NOMO-1 (cell line): ENCODE measurements at regions not wholly inside any gene's neighbourhood (a gene's known extent, or its start where the extent isn't known, plus 50 kb on each side); places are given as distances from the start of the nearest gene placed in this dataset.
"Not testable (repeated sequence)": the region's sequence is repeated elsewhere in the genome, so short reads cannot be mapped to it uniquely, and the experiment has no call there.

ENCODE experiments used
- DNase-seq, 2 experiments: peaks; one replicate each; lab custom pipeline; 2025; ENCODE audit not compliant: unreplicated experiment in 2 of 2; lab: John Stamatoyannopoulos, UW

DNA sequence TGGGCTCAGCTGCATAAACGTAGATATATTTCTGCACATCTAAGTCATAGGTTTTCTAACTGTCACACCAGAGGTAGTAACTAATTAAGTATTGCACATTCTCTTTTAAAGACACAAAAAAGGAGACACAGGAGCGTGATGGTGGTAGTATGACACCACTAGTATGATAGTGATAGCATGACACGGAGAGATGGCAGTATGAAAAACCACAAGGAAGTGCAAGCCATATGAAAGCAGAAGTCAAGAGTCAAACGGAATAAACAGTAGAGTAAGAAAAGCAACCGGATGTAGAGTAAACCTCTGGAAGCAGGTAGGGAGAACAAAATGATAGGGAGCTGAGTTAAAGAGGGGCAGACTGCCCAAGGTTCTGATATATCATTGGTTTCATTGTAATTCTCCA is 382.2 kb upstream of the INTU start:
- peak; percentile 66 to 96 for DNase-seq

DNA sequence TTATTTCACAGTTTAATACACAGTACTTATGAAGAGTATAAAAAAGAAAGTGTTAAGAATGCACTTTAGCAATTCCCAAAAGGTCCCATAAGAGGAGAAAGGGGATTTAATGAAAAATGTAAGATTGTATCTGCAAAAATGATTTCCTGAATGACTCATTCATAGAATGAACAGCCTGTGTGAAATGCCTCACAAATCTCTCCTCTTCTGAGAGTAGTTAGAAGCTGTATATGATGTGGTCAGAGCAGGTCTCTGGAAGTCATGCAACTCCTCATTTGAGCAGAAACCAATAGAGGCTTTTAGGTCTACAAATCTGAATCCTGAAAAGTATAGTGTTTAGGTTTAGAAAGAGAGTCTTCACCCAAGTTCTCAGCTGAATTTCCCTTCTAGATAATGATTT is 381.3 kb upstream of the INTU start:
- DNase-seq = peak in 1 of 2 experiments; percentile 74

DNA sequence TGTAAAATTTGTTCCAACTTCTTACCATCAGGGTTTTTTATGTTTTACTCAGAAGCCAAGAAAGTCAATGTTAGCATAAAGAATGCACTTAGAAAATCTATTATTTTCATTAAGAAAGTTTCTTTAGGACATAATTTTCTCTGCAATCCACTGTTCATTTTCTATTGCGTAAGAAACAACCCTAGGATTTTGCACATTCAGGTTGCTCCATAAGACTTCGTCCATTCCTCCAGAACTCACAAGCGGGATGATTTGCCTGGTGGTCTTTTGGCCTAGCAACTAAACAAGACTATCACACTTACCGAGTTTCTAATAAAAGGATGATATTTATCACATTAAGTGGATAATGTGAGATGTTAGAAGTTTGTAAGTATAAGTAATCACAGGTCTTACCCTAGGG is 376.3 kb upstream of the INTU start:
- DNase-seq = no peak

DNA sequence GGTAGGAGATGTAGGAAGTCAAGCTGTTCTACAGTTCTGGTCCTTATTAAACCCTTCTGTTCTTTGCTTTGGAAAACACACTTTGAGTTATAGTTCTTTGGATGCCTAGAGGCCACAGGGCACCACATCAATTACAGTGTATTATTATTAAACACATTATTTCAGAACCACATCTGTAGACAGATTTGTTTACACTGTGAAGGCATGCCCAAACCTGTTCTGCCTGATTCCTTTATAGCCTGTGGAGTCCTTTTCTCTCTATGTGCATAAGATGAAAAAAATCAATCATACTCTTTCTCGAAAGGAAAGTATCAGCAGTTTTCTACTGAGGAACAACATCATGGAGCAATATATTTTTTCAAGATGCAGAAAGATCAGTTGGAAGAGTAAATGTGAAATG is 371.3 kb upstream of the INTU start:
- DNase-seq = no peak

DNA sequence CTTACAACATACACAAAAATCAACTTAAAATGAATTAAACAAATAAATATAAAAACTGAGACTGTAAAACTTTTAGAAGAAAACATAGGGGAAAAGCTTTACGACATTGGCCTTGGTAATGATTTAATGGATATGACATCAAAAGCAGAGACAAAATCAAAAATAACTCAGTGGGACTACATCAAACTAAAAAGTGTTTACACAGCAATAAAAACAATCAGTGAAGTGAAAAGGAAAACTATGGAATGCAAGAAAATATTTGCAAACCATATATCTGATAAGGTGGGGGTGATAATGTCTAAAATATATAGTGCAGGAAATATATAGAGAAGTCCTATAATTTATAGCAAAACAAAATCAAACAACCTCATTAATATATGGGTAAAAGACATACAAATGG is 364.4 kb upstream of the INTU start:
- DNase-seq = no peak

DNA sequence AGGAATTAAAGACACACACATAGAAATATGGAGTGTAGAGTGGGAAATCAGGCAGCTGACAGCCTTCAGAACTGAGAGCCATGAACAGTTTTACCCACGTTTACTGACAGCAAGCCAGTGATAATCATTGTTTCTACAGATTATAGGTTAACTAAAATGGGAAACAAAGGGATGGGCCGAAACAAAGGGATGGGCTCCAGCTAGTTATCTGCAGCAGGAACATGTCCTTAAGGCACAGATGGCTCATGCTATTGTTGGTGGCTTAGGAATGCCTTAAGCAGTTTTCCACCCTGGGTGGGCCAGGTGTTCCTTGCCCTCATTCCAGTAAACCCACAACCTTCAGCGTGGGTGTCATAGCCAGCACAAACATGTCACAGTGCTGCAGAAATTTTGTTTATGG is 355.7 kb upstream of the INTU start:
- DNase-seq = not testable (repeated sequence)

DNA sequence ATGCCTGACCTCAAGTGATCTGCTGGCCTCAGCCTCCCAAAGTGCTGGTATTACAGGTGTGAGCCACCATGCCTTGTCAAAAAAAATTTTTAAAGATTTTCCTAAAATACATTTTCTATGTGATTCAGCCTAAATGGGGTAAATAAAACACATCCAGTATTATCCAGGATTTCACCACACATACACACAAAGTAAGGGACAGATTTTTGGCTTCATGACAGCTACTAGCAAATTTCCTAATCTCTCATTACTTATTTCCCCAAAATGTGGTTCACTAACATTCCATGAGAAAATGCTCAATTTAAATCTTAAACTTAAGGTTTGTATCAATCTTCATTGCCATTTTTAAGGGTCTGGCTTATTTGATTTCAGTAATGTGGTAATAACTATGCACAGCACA is 348.5 kb upstream of the INTU start:
- no peak for DNase-seq

DNA sequence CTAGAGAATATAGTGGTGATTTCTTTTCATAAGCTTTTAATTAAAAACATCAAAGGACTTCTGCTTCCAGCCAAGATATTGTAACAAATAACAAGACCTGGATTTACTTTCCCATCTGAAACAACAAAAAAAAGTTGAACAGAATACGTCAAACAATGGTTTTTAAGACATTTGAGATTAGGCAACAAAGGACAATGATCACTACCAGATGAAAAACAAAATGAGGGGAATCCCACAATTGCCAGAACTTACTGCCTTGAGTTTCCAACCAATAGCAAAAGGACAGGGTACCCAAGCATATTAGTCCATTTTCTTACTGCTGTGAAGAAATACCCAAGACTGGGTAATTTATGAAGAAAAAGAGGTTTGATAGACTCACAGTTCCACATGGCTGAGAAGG is 341.4 kb upstream of the INTU start:
- no peak for DNase-seq

DNA sequence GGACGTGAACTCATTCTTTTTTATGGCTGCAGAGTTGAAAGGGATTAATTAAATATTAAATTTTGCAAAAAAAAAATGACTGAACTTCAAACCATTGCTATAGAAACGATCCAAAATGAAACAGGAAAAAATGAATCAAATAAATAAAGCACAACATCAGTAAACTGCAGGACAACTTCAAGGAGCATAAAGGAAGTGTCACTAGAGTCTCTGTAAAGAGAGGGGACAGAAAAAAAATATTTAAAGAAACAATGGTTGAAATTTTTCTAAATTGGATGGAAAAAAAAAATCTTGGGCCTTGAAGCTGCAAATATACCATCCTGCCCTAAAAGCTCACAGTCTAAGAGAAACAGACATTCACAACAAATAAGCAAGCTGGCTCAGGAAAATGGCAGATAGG is 339.3 kb upstream of the INTU start:
- DNase-seq = no peak

DNA sequence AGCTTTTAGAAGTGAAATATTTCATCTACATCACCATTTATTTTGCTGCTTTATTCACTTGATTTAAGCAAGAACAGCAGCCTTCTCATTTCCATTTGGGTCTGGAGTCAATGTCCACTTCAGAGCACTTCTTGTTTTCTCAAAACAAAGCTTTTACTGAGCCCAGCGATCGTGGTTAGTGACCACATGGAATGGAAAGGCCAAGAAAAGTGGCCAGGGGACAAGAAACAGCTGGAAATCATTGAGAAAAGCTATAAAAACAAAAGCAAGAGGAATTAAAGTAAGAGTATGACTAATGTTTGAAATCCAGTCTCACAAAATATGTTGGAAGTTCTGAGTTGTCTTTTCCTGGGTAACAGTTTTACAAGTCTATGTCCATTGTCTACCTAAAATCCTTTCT is 328.4 kb upstream of the INTU start:
- DNase-seq = no peak

DNA sequence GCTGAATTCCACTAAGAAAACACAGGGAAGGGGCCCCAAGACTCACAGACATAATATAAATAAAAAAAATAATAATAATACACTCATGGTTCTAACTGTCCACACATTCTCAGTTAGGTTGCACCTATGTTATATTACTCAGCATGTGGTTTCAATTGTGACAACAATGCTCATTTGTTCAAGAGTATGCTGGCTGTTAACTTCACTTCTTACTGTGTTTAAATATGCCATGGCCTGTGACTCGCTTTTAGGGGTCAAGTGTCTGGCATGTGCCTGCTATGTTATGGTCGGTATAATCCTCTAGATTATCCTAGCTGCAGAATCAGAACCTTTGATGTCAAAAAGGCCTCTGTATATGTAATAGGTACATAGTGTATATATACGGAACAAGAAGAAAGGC is 324.8 kb upstream of the INTU start:
- DNase-seq = no peak

DNA sequence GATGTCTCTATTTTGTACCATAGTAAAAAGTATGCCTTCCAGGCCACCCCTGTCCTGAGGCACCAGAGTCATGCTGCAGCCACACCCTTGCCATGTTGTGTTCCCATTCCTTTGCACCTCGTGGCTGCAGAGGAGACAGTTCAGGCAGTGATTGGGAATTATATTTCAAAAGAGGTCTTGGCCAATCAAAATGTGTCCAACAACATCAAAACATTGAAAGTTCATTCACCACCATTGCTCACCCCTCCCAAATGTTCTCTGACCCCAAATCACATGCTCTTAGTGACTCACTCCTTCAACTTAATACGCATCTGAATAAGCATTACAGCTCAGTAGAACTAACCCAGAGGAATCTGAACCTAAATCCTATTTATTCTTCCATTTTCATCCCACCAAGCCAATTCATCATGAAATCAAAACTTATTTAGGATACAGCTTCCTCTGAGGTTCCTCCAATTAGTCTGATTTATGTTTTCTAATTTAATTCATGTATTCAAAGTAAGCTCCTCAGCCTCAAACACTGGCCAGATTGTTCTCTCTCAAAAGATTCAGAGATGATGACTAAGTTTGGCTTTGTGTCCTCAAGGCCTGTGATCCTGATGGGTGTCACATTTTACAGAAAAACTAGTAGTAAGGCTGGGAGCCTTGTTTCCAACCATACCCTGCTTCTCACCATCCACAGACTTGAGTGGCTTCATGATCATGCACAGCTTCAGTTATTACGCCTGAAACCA is 323.2 kb upstream of the INTU start:
- DNase-seq = no peak

DNA sequence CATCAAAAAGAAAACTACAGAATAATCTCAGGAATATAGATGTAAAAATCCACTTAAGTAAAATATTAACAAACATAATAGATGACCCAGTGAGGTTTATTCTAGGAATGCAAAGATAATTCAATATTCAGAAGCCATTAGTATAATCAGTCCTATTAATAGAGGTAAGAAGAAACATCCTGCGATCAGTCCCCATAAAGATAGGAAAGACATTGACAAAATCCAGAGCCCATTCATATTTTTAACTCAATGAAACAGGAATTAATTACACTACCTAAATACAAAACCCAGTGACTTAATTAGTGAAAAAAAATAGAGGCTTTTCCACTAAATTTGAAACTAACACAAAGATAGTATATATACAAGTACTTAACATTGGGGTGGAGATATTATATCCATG is 321.4 kb upstream of the INTU start:
- DNase-seq = no peak

DNA sequence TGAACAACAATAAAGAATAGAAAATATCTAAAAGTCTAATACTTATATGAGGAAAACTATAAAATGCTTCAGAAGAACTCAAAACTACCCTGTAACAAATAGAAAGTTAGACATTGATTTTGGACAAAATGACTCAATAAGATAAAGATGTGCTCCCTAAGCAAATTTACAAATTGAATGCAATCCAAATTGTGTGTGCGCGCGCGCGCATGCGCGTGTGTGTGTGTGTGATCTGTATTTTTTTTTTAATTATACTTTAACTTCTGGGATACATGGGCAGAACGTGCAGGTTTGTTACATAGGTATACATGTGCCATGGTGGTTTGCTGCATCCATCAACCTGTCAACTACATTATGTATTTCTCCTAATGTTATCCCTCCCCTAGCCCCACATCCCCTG is 320.8 kb upstream of the INTU start:
- DNase-seq = no peak

DNA sequence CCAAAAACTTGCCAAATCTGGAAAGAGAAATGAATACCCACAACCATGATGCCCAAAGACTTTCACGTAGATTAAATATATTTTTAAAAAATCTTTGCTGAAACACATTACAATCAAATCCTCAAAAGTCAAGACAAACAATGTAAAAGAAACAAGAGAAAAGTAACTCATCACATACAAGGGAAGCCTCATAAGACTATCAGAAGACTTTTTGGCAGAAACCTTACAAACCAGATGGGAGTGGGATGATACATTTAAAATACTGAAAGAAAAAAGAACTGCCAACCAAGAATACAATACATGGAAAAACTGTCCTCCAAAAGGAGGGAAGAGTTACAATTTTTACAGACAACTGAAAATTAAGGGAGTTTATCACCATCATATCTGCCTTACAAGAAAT is 319.0 kb upstream of the INTU start:
- no peak for DNase-seq

DNA sequence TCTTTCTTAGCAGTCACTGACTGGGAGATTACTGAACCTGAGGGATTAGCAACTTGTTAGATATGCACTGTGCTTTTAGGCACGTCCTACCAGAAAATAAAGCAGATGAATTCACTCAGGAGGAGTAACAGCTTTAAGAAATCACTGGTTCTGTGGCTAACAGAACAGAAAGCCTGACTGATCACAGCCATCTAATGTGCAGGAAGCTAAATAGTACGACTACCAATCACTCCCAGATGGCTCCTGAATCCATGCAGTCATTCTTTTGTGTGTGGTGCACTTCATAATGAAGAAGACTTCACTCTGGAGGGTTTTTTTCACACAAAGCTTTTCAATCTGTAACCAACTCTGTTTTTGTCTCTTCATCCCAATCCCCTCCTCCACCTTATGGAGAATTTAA is 305.3 kb upstream of the INTU start:
- DNase-seq = no peak

DNA sequence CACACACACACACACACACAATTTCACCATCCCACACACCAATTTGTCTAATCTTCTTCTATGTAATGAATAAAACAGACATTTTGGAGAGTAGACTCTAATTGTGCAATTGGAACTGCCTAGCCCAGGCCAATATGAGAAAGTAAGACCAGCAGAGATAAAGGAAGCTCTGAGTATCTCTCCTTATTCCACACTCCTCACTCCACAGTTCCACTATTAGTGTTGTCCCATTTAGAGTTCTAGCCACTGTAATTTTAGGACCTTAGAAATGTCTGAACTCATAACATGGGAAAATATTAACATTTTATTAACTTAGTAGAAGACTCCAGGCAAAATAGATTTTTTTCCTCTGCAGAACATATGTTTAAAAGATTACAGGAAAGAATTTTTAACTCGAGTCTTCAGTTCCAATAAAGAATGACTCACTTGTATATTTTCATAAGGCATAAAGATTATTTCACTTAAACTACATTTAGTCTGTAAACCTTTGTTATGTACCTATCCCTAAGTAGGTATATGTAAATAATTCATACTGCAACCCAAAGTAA is 297.6 kb upstream of the INTU start:
- no peak for DNase-seq

DNA sequence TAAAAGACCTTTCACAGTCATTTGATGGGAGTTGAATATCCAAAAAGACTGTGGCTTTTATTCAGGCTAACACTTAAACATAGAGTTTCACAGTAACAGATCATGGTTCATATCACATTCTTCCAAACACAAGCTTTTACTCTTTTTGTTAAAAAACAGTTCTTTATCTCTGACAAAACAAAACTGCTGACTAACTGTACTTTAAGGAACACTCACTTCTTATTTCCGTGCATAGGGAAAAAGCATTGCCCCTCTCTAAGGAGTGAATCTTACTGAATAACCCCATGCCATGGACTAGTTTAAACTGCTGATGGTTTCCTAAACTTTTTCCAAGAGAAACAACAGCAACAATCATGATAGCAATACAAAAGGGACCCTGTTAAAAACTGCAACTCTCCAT is 297.0 kb upstream of the INTU start:
- no peak for DNase-seq

DNA sequence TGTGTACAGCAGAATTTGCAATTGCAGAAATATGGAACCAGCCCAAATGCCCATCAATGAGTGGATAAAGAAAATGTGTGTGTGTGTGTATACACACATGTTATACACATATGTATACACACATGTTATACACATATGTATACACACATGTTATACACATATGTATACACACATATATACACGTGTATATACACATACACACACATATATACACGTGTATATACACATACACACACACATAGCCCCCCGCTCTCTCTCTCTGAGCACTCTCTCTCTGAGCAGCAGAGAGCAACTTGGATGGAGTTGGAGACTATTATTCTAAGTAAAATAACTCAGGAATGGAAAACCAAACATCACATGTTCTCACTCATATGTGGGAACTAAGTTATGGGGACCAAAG is 289.6 kb upstream of the INTU start:
- DNase-seq = not testable (repeated sequence)

DNA sequence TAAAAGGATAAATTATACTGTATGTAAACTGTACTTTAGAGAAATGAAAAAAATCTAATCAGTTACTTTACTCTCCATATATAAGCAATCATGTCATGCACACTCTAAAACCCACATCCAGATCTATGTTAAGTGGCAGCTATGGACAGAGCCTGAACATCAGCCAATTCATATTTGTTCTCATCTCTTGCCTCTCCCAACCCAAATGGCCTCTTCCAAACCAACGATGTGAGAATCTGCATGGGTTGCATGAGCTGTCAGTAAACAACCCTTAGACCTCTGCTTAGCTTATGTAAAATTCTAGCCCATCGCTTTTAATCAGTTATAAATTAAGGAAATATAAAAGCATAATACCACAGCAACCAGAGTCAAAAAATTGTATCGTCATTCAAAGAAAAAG is 288.7 kb upstream of the INTU start:
- no peak for DNase-seq

DNA sequence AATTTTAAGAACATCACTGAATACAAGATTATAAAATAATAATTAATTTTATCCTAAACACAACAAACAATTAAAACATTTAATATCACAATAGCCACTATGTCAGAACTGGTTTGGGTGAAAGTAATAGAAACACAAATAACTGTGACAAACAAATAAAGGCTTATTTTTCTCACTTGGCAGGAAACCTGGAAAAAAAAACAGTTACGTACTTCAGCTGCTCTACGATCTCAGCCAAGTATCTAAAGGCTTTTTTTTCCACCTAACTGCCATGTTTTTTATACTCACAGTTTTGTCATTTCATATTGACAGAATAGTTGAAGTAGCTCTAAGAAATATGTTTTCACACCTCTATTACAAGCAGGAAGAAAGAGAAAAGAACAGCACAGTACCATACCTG is 284.8 kb upstream of the INTU start:
- no peak for DNase-seq

DNA sequence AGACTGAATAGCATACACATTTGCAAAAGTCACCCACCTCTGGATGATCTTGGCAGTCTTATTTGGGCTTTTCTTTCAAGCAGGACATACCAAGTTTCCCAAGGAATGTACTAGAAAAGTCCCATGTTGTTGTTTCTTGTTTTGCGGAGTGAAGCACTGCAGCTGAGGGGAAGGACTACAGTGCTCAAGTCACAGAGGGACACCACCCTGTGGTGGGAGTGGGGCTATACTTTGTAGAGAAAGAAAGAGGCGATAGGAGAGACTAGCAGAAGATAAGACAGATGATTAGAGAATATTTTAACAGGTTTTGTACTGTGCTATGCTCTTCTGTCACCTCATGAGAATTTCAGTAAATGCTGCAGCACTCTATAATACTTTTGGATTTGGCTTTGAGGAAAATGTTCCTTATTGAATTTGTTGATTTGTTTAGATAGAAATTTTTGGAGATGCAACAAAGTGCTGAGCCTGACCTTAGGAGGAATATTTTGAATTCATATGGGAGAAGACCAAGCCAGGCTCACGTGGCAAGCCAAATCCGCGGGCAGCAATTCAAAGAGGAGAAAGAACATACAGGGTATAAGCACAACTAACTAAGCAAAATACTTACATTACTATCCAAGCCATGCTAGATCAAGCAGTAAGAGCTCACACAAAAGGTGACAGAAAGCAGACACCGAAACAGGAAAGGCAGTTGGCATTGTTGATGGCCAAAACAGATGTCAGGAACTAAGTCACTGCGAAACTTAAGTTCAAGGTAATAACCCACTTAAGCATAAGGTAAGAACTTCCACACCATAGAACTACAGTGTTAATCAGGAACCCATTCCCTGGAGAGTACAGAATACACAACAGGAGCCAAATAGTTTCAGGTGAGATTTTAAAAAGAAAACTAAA is 280.3 kb upstream of the INTU start:
- no peak for DNase-seq
